Psoas muscle (tissue), 7 donors: ENCODE measurements at regions not wholly inside any gene's neighbourhood (a gene's known extent, or its start where the extent isn't known, plus 50 kb on each side); places are given as distances from the start of the nearest gene placed in this dataset.

Source experiments
- ATAC-seq, 4 donors: fragments of 200-7000 bp; cut with Tn5 transposase; one replicate each; pipeline ENCODE4 v1.9.1; 2020; ENCODE audit warnings: moderate library complexity in 3 of 4, mild to moderate bottlenecking in 2 of 4
- DNase-seq, 2 donors: peaks; one replicate each; pipeline ENCODE4 v3.0.0-alpha.2; 2020
- H3K27ac ChIP-seq: fragments of 200-600 bp; one replicate; pipeline ENCODE4 v1.8.0; 2022
- H3K27me3 ChIP-seq, 3 donors: fragments of 200-600 bp in 1 of 3; one replicate each; pipeline versions ENCODE4 v1.6.1 to v1.8.0; 2013 to 2022; ENCODE audit warnings: low read length in 2 of 3, mild to moderate bottlenecking in 2 of 3, moderate library complexity in 1 of 3; ENCODE audit not compliant: insufficient read depth in 3 of 3
- H3K36me3 ChIP-seq, 2 donors: fragments of 200-600 bp in 1 of 2; one replicate each; pipeline versions ENCODE4 v1.6.1 to v1.8.0; 2013 to 2022; ENCODE audit warnings: low read depth in 1 of 2, mild to moderate bottlenecking in 1 of 2, moderate library complexity in 1 of 2; ENCODE audit not compliant: insufficient read depth in 1 of 2
- H3K4me1 ChIP-seq: fragments of 200-600 bp; one replicate; pipeline ENCODE4 v1.8.0; 2022
- H3K4me3 ChIP-seq: fragments of 200-600 bp; one replicate; pipeline ENCODE4 v1.8.0; 2022; ENCODE audit warnings: mild to moderate bottlenecking
- H3K9me3 ChIP-seq: fragments of 200-600 bp; one replicate; pipeline ENCODE4 v1.8.0; 2022
- CTCF ChIP-seq: fragments of 200-600 bp; IDR thresholded peaks from one replicate; pipeline ENCODE4 v1.8.0; 2022; ENCODE audit warnings: antibody characterized with exemption
- WGBS, 3 donors: extraction: QIAGEN DNeasy Blood & Tissue Kit; methylation state at CpG; one replicate each; pipeline versions ENCODE4 v1.1.6 to v1.1.7; 2013; 5-methylcytosine and 5-hydroxymethylcytosine counted together
- intact Hi-C, 2 donors: fragments of 100-400 bp; cut with DNase I; formaldehyde crosslinking; loops; one replicate each; pipeline versions ENCODE4 v1.11.0 to v1.14.2; 2022
- donor health status: healthy with polysubstance abuse.
- donor health status: DM: no; HTN: no; CAD: no; lungs with moderate emphysema.
- donor health status: Bipolar disorder and iron deficiency.
- donor health status: healthy.
- donor health status: DM: yes; HTN: yes; CAD: no.
- donor health status: DM: no; HTN: no; CAD: no.
- donor health status: DM: yes; HTN: yes; CAD: no.

- Histone ChIP-seq H3K4me3 (no peak overlapping the region), H3K9me3 (no peaks in the 10 kb centered on the region), H3K36me3 (no peaks in the 10 kb centered on the region), H3K27me3 (no peaks in the 10 kb centered on the region), H3K4me1 (no peaks in the 10 kb centered on the region), H3K27ac (no peak overlapping the region)
- no peak for TF ChIP-seq CTCF
- ATAC-seq (no peak), DNase-seq (no peak)
- intact Hi-C loops = no loop called here
These were observed 339.2 kb downstream of the EN1 start for GRCh38 chr2:118508282-118508681.

- H3K27me3 ChIP-seq = no peaks in the 10 kb centered on the region
- TF ChIP-seq CTCF = no peak
- no peak for ATAC-seq
- WGBS, 3 donors = 88 to 98% (median 97%) methylated on average over 2 of the region's 2 CpGs
- no peak overlapping the region for H3K4me3 ChIP-seq
- no peaks in the 10 kb centered on the region for H3K36me3 ChIP-seq
- H3K27ac ChIP-seq = no peak overlapping the region
- no peak for DNase-seq
- no peaks in the 10 kb centered on the region for H3K9me3 ChIP-seq
- H3K4me1 ChIP-seq = no peaks in the 10 kb centered on the region
- intact Hi-C loops = no loop called here
These were observed 342.0 kb downstream of the EN1 start for GRCh38 chr2:118505436-118505835.

GRCh38 chr2:118502106-118502505, 345.3 kb downstream of the EN1 start:
- DNase-seq (no peak), ATAC-seq (no peak)
- Histone ChIP-seq H3K4me3 (no peak overlapping the region), H3K9me3 (no peaks in the 10 kb centered on the region), H3K27me3 (no peaks in the 10 kb centered on the region), H3K27ac (no peak overlapping the region), H3K4me1 (no peaks in the 10 kb centered on the region), H3K36me3 (no peaks in the 10 kb centered on the region)
- TF ChIP-seq CTCF = no peak
- WGBS, 3 donors = 80 to 93% (median 85%) methylated on average over 2 of the region's 2 CpGs
- intact Hi-C loops = no loop called here

- ATAC-seq = no peak
- no peak for TF ChIP-seq CTCF
- no peaks in the 10 kb centered on the region for H3K27me3 ChIP-seq
- no peak for DNase-seq
- H3K4me3 ChIP-seq = no peak overlapping the region
- H3K4me1 ChIP-seq = no peaks in the 10 kb centered on the region
- H3K27ac ChIP-seq = no peak overlapping the region
- no peaks in the 10 kb centered on the region for H3K9me3 ChIP-seq
- no peaks in the 10 kb centered on the region for H3K36me3 ChIP-seq
- intact Hi-C loops = no loop called here
These were observed 348.5 kb downstream of the EN1 start for GRCh38 chr2:118498943-118499342.

- WGBS, 3 donors = 62 to 67% (median 64%) methylated on average over 7 of the region's 7 CpGs
- Histone ChIP-seq H3K4me1 (no peaks in the 10 kb centered on the region), H3K36me3 (no peaks in the 10 kb centered on the region), H3K4me3 (no peak overlapping the region), H3K9me3 (no peaks in the 10 kb centered on the region), H3K27ac (no peak overlapping the region), H3K27me3 (no peaks in the 10 kb centered on the region)
- intact Hi-C loops = no loop called here
- no peak for DNase-seq
- no peak for TF ChIP-seq CTCF
- no peak for ATAC-seq
These were observed 350.4 kb downstream of the EN1 start for GRCh38 chr2:118496870-118497611.
